ENCODE measurements at regions not wholly inside any gene's neighbourhood (a gene's known extent, or its start where the extent isn't known, plus 50 kb on each side); places are given as distances from the start of the nearest gene placed in this dataset.
"Not testable (repeated sequence)": the region's sequence is repeated elsewhere in the genome, so short reads cannot be mapped to it uniquely, and the experiment has no call there.

DNA sequence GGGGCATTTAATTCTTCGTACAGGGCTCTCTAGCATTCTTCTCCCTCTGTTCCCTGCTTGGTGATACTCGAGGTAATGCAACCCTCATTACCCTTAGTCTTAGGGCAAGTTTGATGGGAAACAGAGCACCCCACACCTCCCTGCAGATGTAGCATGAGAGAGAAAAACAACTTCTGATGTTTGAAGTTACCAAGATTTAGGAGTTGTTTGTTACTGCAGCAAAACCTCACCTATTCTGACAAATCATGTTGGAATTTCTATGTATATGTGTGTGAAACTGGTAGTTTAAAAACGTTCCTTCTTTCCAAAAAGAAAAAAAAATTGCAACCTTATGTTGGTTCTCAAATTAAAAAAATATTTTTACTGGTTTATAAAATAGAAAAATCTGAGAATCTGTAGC, 145.3 kb upstream of the FAM90A26 start:
- H3K27ac ChIP-seq (ENCODE audit: low read length); H3K4me3 ChIP-seq (ENCODE audit: low read length in 2 of 2); H3K9me3 ChIP-seq (ENCODE audit: control insufficient read depth in 2 of 2, low read length in 2 of 2); H3K9ac ChIP-seq (ENCODE audit: low read length in 2 of 2); H3K27me3 ChIP-seq (ENCODE audit: control insufficient read depth in 1 of 2, insufficient read depth in 2 of 2, low read length in 2 of 2); H3K4me1 ChIP-seq (ENCODE audit: control insufficient read depth, insufficient read depth, low read length); H3K36me3 ChIP-seq (ENCODE audit: control insufficient read depth in 2 of 2, insufficient read depth in 2 of 2, low read length in 2 of 2): not testable (repeated sequence)

DNA sequence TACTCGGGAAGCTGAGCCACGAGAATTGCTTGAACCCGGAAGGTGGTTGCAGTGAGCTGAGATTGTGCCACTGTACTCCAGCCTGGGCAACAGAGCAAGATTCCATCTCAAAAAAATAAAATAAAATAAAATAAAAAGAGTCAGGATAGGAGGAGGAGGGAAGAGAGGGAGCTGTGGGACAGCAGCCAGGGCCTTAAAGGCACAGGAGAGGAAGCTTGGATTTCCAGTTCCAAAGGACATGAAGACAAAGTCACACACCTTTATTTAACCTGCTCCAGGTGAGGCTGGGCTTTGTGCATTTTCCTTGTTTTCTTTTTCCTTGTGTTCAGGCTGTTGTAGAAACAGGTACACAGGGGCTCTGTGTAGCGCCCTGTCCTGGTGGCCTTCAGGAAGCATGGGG, 138.2 kb upstream of the HMX1 start:
- H3K9ac ChIP-seq (ENCODE audit: low read length in 2 of 2); H3K4me1 ChIP-seq (ENCODE audit: control insufficient read depth, insufficient read depth, low read length); H3K9me3 ChIP-seq (ENCODE audit: control insufficient read depth in 2 of 2, low read length in 2 of 2); H3K27ac ChIP-seq (ENCODE audit: low read length); H3K36me3 ChIP-seq (ENCODE audit: control insufficient read depth in 2 of 2, insufficient read depth in 2 of 2, low read length in 2 of 2); H3K27me3 ChIP-seq (ENCODE audit: control insufficient read depth in 1 of 2, insufficient read depth in 2 of 2, low read length in 2 of 2); H3K4me3 ChIP-seq (ENCODE audit: low read length in 2 of 2): not testable (repeated sequence)

GRCh38 chr4:9008407-9008806, 136.8 kb upstream of the HMX1 start:
- not testable (repeated sequence) for H3K27me3 ChIP-seq (ENCODE audit: control insufficient read depth in 1 of 2, insufficient read depth in 2 of 2, low read length in 2 of 2); H3K4me1 ChIP-seq (ENCODE audit: control insufficient read depth, insufficient read depth, low read length); H3K27ac ChIP-seq (ENCODE audit: low read length); H3K9ac ChIP-seq (ENCODE audit: low read length in 2 of 2); H3K4me3 ChIP-seq (ENCODE audit: low read length in 2 of 2); H3K9me3 ChIP-seq (ENCODE audit: control insufficient read depth in 2 of 2, low read length in 2 of 2); H3K36me3 ChIP-seq (ENCODE audit: control insufficient read depth in 2 of 2, insufficient read depth in 2 of 2, low read length in 2 of 2)

DNA sequence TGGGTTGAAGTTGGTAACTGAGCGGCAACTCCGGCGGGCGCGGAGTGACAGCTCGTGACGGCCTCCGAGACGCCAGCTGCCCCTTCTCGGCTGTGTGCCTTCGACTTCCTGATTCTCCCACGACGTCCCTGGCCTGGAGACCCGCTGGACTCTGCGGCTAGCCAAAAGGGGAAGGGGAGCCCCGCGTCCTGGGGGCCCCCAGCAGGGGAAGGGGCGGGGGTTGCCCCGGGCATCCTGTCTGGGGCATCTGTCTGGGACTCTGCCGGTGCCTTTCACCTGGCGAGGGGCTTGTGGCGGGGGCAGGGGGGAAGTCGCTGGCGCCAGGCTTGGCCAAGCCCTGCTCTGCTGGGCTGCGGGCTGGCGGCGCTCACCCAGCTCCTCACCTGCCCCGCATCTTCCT, 129.5 kb upstream of the HMX1 start:
- not testable (repeated sequence) for H3K27me3 ChIP-seq (ENCODE audit: control insufficient read depth in 1 of 2, insufficient read depth in 2 of 2, low read length in 2 of 2); H3K27ac ChIP-seq (ENCODE audit: low read length); H3K36me3 ChIP-seq (ENCODE audit: control insufficient read depth in 2 of 2, insufficient read depth in 2 of 2, low read length in 2 of 2); H3K9ac ChIP-seq (ENCODE audit: low read length in 2 of 2); H3K4me3 ChIP-seq (ENCODE audit: low read length in 2 of 2); H3K4me1 ChIP-seq (ENCODE audit: control insufficient read depth, insufficient read depth, low read length); H3K9me3 ChIP-seq (ENCODE audit: control insufficient read depth in 2 of 2, low read length in 2 of 2)

GRCh38 chr4:9000505-9001001, 128.9 kb upstream of the HMX1 start:
- not testable (repeated sequence) for H3K27me3 ChIP-seq (ENCODE audit: control insufficient read depth in 1 of 2, insufficient read depth in 2 of 2, low read length in 2 of 2); H3K9ac ChIP-seq (ENCODE audit: low read length in 2 of 2); H3K36me3 ChIP-seq (ENCODE audit: control insufficient read depth in 2 of 2, insufficient read depth in 2 of 2, low read length in 2 of 2); H3K4me1 ChIP-seq (ENCODE audit: control insufficient read depth, insufficient read depth, low read length); H3K27ac ChIP-seq (ENCODE audit: low read length); H3K9me3 ChIP-seq (ENCODE audit: control insufficient read depth in 2 of 2, low read length in 2 of 2)
- H3K4me3 ChIP-seq (ENCODE audit: low read length in 2 of 2) = peak overlapping the region in 1 of 2 donors; percentile 63

DNA sequence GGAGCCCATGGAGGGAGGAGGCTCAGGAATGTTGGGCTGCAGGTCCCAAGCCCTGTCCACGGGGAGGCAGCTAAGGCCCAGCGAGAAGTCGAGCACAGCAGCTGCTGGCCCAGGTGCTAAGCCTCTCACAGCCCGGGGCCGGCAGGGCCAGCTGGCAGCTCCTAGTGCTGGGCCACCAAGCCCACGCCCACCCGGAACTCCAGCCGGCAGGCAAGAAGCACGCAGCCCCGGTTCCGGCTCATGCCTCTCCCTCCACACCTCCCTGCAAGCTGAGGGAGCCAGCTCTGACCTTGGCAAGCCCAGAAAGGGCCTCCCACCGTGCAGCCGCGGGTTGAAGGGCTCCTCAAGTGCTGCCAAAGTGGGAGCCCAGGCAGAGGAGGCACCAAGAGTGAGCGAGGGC, 121.3 kb upstream of the HMX1 start:
- H3K27ac ChIP-seq (ENCODE audit: low read length); H3K9me3 ChIP-seq (ENCODE audit: control insufficient read depth in 2 of 2, low read length in 2 of 2); H3K27me3 ChIP-seq (ENCODE audit: control insufficient read depth in 1 of 2, insufficient read depth in 2 of 2, low read length in 2 of 2); H3K9ac ChIP-seq (ENCODE audit: low read length in 2 of 2); H3K4me3 ChIP-seq (ENCODE audit: low read length in 2 of 2); H3K4me1 ChIP-seq (ENCODE audit: control insufficient read depth, insufficient read depth, low read length); H3K36me3 ChIP-seq (ENCODE audit: control insufficient read depth in 2 of 2, insufficient read depth in 2 of 2, low read length in 2 of 2): not testable (repeated sequence)

GRCh38 chr4:8991449-8991848, 119.8 kb upstream of the HMX1 start:
- not testable (repeated sequence) for H3K9me3 ChIP-seq (ENCODE audit: control insufficient read depth in 2 of 2, low read length in 2 of 2); H3K9ac ChIP-seq (ENCODE audit: low read length in 2 of 2); H3K36me3 ChIP-seq (ENCODE audit: control insufficient read depth in 2 of 2, insufficient read depth in 2 of 2, low read length in 2 of 2); H3K4me3 ChIP-seq (ENCODE audit: low read length in 2 of 2); H3K27ac ChIP-seq (ENCODE audit: low read length); H3K27me3 ChIP-seq (ENCODE audit: control insufficient read depth in 1 of 2, insufficient read depth in 2 of 2, low read length in 2 of 2); H3K4me1 ChIP-seq (ENCODE audit: control insufficient read depth, insufficient read depth, low read length)

DNA sequence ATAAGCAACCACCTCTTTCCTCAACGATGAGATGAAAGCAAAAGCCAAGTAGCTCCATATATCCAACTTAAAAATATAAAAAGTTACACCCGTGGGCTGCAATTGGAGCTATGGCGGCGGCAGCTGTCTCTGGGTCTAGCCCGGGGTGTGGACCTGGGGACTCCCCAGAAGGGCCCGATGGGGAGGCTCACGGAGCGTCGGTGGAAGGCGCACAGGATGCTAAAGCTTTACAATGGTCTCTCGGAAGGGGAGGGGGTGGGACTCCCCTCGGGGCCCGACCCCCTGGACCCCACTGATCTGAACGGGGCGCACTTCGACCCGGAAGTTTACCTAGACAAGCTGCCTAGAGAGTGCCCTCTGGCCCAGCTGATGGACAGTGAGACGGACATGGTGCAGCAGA, 118.7 kb upstream of the HMX1 start:
- H3K4me1 ChIP-seq (ENCODE audit: control insufficient read depth, insufficient read depth, low read length); H3K9ac ChIP-seq (ENCODE audit: low read length in 2 of 2); H3K4me3 ChIP-seq (ENCODE audit: low read length in 2 of 2); H3K36me3 ChIP-seq (ENCODE audit: control insufficient read depth in 2 of 2, insufficient read depth in 2 of 2, low read length in 2 of 2); H3K27me3 ChIP-seq (ENCODE audit: control insufficient read depth in 1 of 2, insufficient read depth in 2 of 2, low read length in 2 of 2); H3K9me3 ChIP-seq (ENCODE audit: control insufficient read depth in 2 of 2, low read length in 2 of 2); H3K27ac ChIP-seq (ENCODE audit: low read length): not testable (repeated sequence)

GRCh38 chr4:8985786-8986185, 114.1 kb upstream of the HMX1 start:
- H3K27ac ChIP-seq (ENCODE audit: low read length); H3K9ac ChIP-seq (ENCODE audit: low read length in 2 of 2); H3K9me3 ChIP-seq (ENCODE audit: control insufficient read depth in 2 of 2, low read length in 2 of 2); H3K4me1 ChIP-seq (ENCODE audit: control insufficient read depth, insufficient read depth, low read length); H3K4me3 ChIP-seq (ENCODE audit: low read length in 2 of 2); H3K36me3 ChIP-seq (ENCODE audit: control insufficient read depth in 2 of 2, insufficient read depth in 2 of 2, low read length in 2 of 2); H3K27me3 ChIP-seq (ENCODE audit: control insufficient read depth in 1 of 2, insufficient read depth in 2 of 2, low read length in 2 of 2): not testable (repeated sequence)

DNA sequence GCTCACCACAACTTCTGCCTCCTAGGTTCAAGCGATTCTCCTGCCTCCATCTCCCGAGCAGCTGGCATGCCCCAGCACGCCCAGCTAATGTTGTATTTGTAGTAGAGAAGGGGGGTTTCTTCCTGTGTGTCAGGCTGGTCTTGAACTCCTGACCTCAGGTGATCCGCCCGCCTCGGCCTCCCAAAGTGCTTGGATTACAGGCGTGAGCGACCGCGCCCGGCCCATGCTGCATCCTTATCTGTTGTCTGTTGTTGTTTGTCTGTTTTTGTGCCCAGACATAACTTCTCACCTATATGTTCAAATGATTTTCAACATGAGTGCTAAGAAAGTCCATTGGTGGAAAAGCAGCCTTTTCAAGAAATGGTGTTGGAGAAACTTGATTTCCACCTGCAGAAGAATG, 113.0 kb upstream of the HMX1 start:
- H3K4me1 ChIP-seq (ENCODE audit: control insufficient read depth, insufficient read depth, low read length); H3K27me3 ChIP-seq (ENCODE audit: control insufficient read depth in 1 of 2, insufficient read depth in 2 of 2, low read length in 2 of 2); H3K9me3 ChIP-seq (ENCODE audit: control insufficient read depth in 2 of 2, low read length in 2 of 2); H3K36me3 ChIP-seq (ENCODE audit: control insufficient read depth in 2 of 2, insufficient read depth in 2 of 2, low read length in 2 of 2); H3K4me3 ChIP-seq (ENCODE audit: low read length in 2 of 2); H3K27ac ChIP-seq (ENCODE audit: low read length); H3K9ac ChIP-seq (ENCODE audit: low read length in 2 of 2): not testable (repeated sequence)

DNA sequence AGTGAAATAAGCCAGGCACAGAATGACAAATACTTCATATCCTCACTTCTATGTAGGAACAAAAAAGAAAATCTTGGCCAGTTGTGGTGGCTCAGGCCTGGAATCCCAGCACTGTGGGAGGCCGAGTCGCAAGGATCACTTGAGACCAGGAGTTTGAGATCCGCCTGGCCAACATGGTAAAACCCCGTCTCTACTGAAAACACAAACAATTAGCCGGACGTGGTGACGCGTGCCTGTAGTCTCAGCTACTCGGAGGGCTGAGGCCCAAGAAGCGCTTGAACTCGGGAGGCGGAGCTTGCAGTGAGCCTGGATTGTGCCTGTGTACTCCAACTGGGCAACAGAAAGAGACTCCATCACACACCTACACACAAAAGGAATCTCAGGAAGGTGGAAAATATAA, 112.3 kb upstream of the HMX1 start:
- not testable (repeated sequence) for H3K9ac ChIP-seq (ENCODE audit: low read length in 2 of 2); H3K4me3 ChIP-seq (ENCODE audit: low read length in 2 of 2); H3K9me3 ChIP-seq (ENCODE audit: control insufficient read depth in 2 of 2, low read length in 2 of 2); H3K27ac ChIP-seq (ENCODE audit: low read length); H3K36me3 ChIP-seq (ENCODE audit: control insufficient read depth in 2 of 2, insufficient read depth in 2 of 2, low read length in 2 of 2); H3K27me3 ChIP-seq (ENCODE audit: control insufficient read depth in 1 of 2, insufficient read depth in 2 of 2, low read length in 2 of 2); H3K4me1 ChIP-seq (ENCODE audit: control insufficient read depth, insufficient read depth, low read length)

Data from stomach smooth muscle (tissue), 2 donors.